SU-DHL-6 (cell line): ENCODE measurements at regions not wholly inside any gene's neighbourhood (a gene's known extent, or its start where the extent isn't known, plus 50 kb on each side); places are given as distances from the start of the nearest gene placed in this dataset.

Source experiments
- CTCF ChIP-seq: fragments of 200-600 bp; sonication (generic); IDR thresholded peaks from one replicate; pipeline ENCODE4 v1.5.1; 2017; ENCODE audit warnings: antibody characterized with exemption, mild to moderate bottlenecking, low read length, moderate library complexity; ENCODE audit not compliant: insufficient read depth, poor library complexity, severe bottlenecking
- EZH2phosphoT487 ChIP-seq: fragments of 200-600 bp; sonication (generic), shearing (Covaris generic); conservative IDR thresholded peaks from 2 replicates; pipeline ENCODE4 v1.6.1; 2018; ENCODE audit warnings: mild to moderate bottlenecking, antibody characterized with exemption, low read length, moderate library complexity, mixed read lengths

- TF ChIP-seq CTCF (no peak), EZH2phosphoT487 (no peak)
These were observed 934.9 kb downstream of the LRFN5 start for GRCh38 chr14:42541535-42542001.
